ENCODE measurements at regions not wholly inside any gene's neighbourhood (a gene's known extent, or its start where the extent isn't known, plus 50 kb on each side); places are given as distances from the start of the nearest gene placed in this dataset.

DNA sequence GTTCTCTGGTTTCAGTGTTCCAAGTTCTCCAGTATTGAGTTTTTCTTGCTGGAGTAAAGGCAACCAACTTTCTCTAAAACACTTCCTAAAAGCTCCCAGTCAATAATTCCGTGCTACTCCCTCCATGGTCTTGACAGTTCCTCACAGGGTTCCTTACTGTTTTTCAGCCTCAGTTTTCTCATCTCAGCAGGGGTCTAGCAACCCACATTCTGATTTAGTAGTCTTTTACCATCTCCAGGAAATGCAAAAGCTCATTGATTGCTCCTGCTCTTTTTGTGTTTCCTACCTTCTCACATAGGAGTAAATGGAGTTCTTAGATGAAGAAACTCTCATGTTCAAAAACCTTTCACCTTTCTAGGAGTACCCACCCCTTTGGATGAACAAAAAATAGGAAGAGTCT is 978.8 kb upstream of the POU3F3 start:
- Histone ChIP-seq H3K36me3 (ENCODE audit: insufficient read depth, low read length) (no peaks in the 10 kb centered on the region), H3K27me3 (ENCODE audit: control insufficient read depth in 1 of 2, insufficient read depth in 2 of 2, low read length in 2 of 2) (no peaks in the 10 kb centered on the region), H3K4me1 (ENCODE audit: insufficient read depth, low read length) (no peaks in the 10 kb centered on the region), H3K27ac (ENCODE audit: low read depth, low read length) (no peak overlapping the region), H3K9me3 (ENCODE audit: low read length) (no peaks in the 10 kb centered on the region), H3K9ac (ENCODE audit: low read length) (no peak overlapping the region), H3K4me3 (ENCODE audit: low read depth in 1 of 2, low read length in 2 of 2) (no peak overlapping the region)

DNA sequence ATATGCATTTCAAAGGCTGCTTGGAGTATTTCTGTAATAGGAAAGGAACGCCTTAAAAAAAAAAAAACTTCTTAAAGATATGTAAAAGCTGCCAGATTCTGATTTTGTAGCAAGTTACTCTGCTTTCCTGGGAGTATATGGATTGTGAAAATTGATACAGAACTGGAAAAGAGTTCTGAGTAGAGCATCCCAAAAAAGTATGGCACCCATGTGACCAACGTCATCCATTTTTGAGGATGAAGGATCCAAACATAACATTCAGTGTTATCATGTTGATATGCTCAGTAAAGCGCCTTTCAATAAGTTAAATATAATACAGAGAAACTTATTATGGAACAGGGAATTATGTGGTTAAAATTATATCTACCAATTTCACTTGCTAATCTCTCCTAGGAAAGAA is 978.4 kb upstream of the POU3F3 start:
- Histone ChIP-seq H3K9me3 (ENCODE audit: low read length) (no peaks in the 10 kb centered on the region), H3K4me3 (ENCODE audit: low read depth in 1 of 2, low read length in 2 of 2) (no peak overlapping the region), H3K27ac (ENCODE audit: low read depth, low read length) (no peak overlapping the region), H3K27me3 (ENCODE audit: control insufficient read depth in 1 of 2, insufficient read depth in 2 of 2, low read length in 2 of 2) (no peaks in the 10 kb centered on the region), H3K36me3 (ENCODE audit: insufficient read depth, low read length) (no peaks in the 10 kb centered on the region), H3K4me1 (ENCODE audit: insufficient read depth, low read length) (no peaks in the 10 kb centered on the region), H3K9ac (ENCODE audit: low read length) (no peak overlapping the region)

DNA sequence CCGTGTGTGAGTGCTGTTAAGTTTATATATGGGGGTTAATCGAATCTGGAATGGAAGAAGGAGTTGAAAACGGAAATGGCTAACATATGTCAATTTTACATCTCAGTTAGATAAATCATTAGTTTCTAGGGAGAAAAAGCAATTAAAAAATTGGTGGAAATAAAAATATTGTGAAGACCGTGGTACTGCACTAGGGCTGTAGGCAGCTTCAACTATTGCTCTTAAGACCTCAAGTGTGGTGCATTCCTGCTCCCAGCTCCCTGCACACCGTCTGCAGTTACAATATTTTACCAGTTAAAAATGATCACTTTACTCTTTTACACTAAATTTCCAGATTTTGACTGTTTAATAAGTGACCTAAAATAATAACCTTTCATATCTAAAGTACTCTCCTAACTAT is 977.3 kb upstream of the POU3F3 start:
- no peaks in the 10 kb centered on the region for H3K36me3 ChIP-seq (ENCODE audit: insufficient read depth, low read length)
- no peak overlapping the region for H3K27ac ChIP-seq (ENCODE audit: low read depth, low read length)
- H3K9me3 ChIP-seq (ENCODE audit: low read length), result no peaks in the 10 kb centered on the region
- H3K4me1 ChIP-seq (ENCODE audit: insufficient read depth, low read length), result no peaks in the 10 kb centered on the region
- no peaks in the 10 kb centered on the region for H3K27me3 ChIP-seq (ENCODE audit: control insufficient read depth in 1 of 2, insufficient read depth in 2 of 2, low read length in 2 of 2)
- no peak overlapping the region for H3K9ac ChIP-seq (ENCODE audit: low read length)
- no peak overlapping the region for H3K4me3 ChIP-seq (ENCODE audit: low read depth in 1 of 2, low read length in 2 of 2)

DNA sequence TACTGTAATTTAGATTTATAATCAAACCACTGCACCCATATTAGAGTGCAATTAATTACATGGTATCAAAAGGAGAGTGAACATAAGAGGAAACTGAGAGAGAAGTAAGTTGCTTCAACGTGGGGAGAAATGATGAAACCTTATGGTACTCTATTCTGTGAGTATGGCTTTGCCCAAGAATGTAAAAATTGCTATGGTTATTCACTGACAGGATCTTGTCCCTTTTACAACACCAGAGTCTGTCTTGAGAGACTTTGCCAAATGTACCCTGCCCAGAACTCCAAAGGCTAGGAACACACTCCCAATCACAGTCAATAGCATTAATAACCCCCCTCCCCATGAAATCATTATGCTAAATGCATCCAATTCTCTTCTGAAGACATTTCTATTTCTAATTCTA is 974.8 kb upstream of the POU3F3 start:
- no peak overlapping the region for H3K4me3 ChIP-seq (ENCODE audit: low read depth in 1 of 2, low read length in 2 of 2)
- no peaks in the 10 kb centered on the region for H3K4me1 ChIP-seq (ENCODE audit: insufficient read depth, low read length)
- H3K27me3 ChIP-seq (ENCODE audit: control insufficient read depth in 1 of 2, insufficient read depth in 2 of 2, low read length in 2 of 2), result no peaks in the 10 kb centered on the region

DNA sequence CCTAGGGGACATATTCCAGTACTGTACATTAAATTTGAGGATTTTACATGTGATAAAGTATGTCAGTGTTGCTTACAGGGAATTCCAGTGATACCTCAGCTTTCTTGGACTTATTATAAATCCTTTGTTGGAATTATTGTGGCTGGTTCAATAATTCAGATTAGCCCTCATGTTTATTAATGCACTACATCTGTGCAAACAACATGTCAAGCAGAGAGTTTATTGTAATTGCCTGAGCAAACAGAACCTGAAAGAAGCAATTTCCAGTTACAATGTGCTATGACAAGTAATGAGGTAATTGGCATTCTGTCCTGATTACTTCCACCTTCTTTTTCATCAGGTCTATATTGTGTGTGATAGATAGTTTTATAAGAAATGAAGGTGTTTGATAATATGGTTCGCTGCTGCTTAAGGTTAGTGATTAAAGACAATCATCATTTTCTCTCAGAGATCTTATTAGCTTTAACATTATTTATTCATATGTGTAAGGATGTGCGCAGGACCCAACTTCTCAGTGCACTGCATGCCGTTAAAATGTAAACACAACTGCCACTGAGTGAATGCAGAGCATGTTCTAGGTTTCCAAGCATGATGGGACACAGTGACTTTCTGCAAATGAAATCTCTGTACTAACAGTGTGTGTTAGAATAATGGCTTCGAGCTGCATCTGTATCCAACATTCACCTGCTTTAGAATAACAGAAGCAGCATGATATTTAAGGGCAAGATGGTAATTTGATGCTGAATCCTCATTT is 973.7 kb upstream of the POU3F3 start:
- no peaks in the 10 kb centered on the region for H3K9me3 ChIP-seq (ENCODE audit: low read length)
- H3K27ac ChIP-seq (ENCODE audit: low read depth, low read length), result no peak overlapping the region
- no peaks in the 10 kb centered on the region for H3K36me3 ChIP-seq (ENCODE audit: insufficient read depth, low read length)
- no peak overlapping the region for H3K4me3 ChIP-seq (ENCODE audit: low read depth in 1 of 2, low read length in 2 of 2)
- H3K4me1 ChIP-seq (ENCODE audit: insufficient read depth, low read length), result no peaks in the 10 kb centered on the region
- H3K9ac ChIP-seq (ENCODE audit: low read length), result no peak overlapping the region
- no peaks in the 10 kb centered on the region for H3K27me3 ChIP-seq (ENCODE audit: control insufficient read depth in 1 of 2, insufficient read depth in 2 of 2, low read length in 2 of 2)

More for the DNA sequence above, 974.8 kb upstream of the POU3F3 start:
- Histone ChIP-seq H3K27ac (ENCODE audit: low read depth, low read length) (no peak overlapping the region), H3K9ac (ENCODE audit: low read length) (no peak overlapping the region), H3K9me3 (ENCODE audit: low read length) (no peaks in the 10 kb centered on the region), H3K36me3 (ENCODE audit: insufficient read depth, low read length) (no peaks in the 10 kb centered on the region)

DNA sequence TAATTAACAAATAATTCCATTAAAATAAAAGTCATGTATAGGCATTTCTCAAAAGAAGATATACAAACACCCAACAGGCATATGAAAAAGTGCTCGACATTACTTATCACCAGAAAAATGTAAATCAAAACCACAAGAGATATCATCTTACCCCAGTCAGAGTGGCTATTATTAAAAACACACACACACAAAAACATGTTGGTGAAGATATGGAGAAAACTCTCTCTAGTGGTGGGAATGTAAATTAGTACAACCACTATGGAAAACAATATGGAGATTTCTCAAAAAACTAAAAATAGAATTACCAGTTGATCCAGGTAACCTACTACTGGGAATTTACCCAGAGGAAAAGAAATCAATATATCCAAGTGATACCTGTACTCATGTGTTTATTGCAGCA is 966.3 kb upstream of the POU3F3 start:
- Histone ChIP-seq H3K4me3 (ENCODE audit: low read depth in 1 of 2, low read length in 2 of 2) (no peak overlapping the region), H3K36me3 (ENCODE audit: insufficient read depth, low read length) (no peaks in the 10 kb centered on the region), H3K4me1 (ENCODE audit: insufficient read depth, low read length) (no peaks in the 10 kb centered on the region), H3K27ac (ENCODE audit: low read depth, low read length) (no peak overlapping the region), H3K9ac (ENCODE audit: low read length) (no peak overlapping the region), H3K27me3 (ENCODE audit: control insufficient read depth in 1 of 2, insufficient read depth in 2 of 2, low read length in 2 of 2) (no peaks in the 10 kb centered on the region), H3K9me3 (ENCODE audit: low read length) (no peaks in the 10 kb centered on the region)

DNA sequence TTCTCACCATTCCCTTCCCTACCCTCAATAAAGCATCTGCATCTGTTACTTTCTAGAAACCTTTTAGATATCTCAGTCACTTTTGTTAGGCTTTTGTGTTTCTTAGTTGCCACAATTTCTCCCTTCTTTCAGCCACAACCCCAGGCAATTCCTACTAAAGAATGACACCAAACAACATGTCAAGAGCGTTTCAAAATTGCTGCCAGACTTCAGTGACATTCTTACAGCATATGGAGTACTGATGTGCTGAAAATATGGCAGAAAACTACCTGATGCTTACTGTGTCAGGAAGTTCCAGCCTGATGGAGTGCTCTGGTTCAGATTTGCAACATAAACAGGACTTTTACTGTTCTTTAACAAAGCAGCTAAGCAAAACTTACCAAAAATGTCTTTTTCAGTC is 957.7 kb upstream of the POU3F3 start:
- H3K9ac ChIP-seq (ENCODE audit: low read length), result no peak overlapping the region
- no peak overlapping the region for H3K4me3 ChIP-seq (ENCODE audit: low read depth in 1 of 2, low read length in 2 of 2)
- no peaks in the 10 kb centered on the region for H3K9me3 ChIP-seq (ENCODE audit: low read length)
- H3K27me3 ChIP-seq (ENCODE audit: control insufficient read depth in 1 of 2, insufficient read depth in 2 of 2, low read length in 2 of 2), result no peaks in the 10 kb centered on the region
- H3K36me3 ChIP-seq (ENCODE audit: insufficient read depth, low read length), result no peaks in the 10 kb centered on the region
- H3K4me1 ChIP-seq (ENCODE audit: insufficient read depth, low read length), result no peaks in the 10 kb centered on the region
- H3K27ac ChIP-seq (ENCODE audit: low read depth, low read length), result no peak overlapping the region

DNA sequence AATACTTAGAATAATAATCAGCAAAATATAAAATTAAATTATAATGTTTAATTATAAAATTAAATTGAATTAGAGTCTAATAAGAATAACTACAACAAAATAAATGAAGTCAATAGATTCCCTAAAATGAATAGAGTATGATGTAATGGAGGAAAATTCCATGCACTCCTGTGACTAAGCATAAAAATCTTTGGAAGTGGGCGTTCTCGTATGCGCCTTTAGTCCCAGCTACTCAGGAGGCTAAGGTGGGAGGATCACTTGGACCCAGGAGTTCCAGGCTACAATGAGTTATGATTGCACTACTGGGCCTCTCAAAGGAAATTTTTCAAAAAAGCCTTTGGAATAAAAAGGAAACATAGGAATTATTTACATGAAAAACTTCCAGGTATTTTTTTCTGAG is 955.4 kb upstream of the POU3F3 start:
- Histone ChIP-seq H3K9me3 (ENCODE audit: low read length) (no peaks in the 10 kb centered on the region), H3K27ac (ENCODE audit: low read depth, low read length) (no peak overlapping the region), H3K9ac (ENCODE audit: low read length) (no peak overlapping the region), H3K27me3 (ENCODE audit: control insufficient read depth in 1 of 2, insufficient read depth in 2 of 2, low read length in 2 of 2) (no peaks in the 10 kb centered on the region), H3K4me1 (ENCODE audit: insufficient read depth, low read length) (no peaks in the 10 kb centered on the region), H3K36me3 (ENCODE audit: insufficient read depth, low read length) (no peaks in the 10 kb centered on the region), H3K4me3 (ENCODE audit: low read depth in 1 of 2, low read length in 2 of 2) (no peak overlapping the region)

DNA sequence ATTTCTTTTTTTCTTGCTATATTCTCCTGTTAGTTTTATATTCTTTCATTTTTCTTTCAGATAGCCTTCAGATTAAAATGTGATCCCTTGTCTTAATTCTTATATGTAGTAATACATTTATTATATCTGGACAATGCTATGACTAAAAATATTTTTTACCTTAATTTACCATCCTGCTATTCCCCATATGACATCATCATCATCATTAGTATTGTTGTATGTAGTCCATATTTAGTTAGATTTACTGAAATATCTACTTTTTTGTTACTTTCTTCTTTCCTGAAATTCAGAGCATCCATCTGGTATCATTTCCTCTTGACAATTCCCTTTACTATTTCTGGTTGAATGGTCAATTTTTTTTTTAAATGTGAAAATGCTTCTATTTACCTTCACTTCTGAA is 951.6 kb upstream of the POU3F3 start:
- Histone ChIP-seq H3K27ac (ENCODE audit: low read depth, low read length) (no peak overlapping the region), H3K9me3 (ENCODE audit: low read length) (no peaks in the 10 kb centered on the region), H3K4me1 (ENCODE audit: insufficient read depth, low read length) (no peaks in the 10 kb centered on the region)

DNA sequence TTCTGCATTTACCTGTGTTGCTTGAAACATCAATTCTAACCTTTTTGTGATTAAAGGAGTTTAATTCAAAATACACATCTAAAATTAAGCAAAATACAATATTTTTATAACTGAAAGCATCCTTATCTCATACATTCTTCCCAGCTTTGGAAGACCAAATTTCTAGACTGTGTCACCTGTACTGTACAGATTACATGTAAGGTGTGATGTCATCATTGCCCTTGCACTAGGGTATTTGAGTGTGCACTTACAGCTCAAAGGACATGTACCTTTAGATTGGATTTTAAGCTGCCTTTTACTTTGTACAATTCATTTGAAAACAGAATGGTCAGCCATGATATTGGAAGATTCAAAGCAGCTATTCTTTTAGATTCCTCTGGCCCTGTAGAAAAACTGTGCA is 932.8 kb upstream of the POU3F3 start:
- no peaks in the 10 kb centered on the region for H3K9me3 ChIP-seq (ENCODE audit: low read length)
- H3K4me1 ChIP-seq (ENCODE audit: insufficient read depth, low read length), result no peaks in the 10 kb centered on the region
- H3K27ac ChIP-seq (ENCODE audit: low read depth, low read length), result no peak overlapping the region
- H3K36me3 ChIP-seq (ENCODE audit: insufficient read depth, low read length), result no peaks in the 10 kb centered on the region
- no peak overlapping the region for H3K4me3 ChIP-seq (ENCODE audit: low read depth in 1 of 2, low read length in 2 of 2)
- no peak overlapping the region for H3K9ac ChIP-seq (ENCODE audit: low read length)
- no peaks in the 10 kb centered on the region for H3K27me3 ChIP-seq (ENCODE audit: control insufficient read depth in 1 of 2, insufficient read depth in 2 of 2, low read length in 2 of 2)

More for the DNA sequence above, 951.6 kb upstream of the POU3F3 start:
- Histone ChIP-seq H3K27me3 (ENCODE audit: control insufficient read depth in 1 of 2, insufficient read depth in 2 of 2, low read length in 2 of 2) (no peaks in the 10 kb centered on the region), H3K36me3 (ENCODE audit: insufficient read depth, low read length) (no peaks in the 10 kb centered on the region), H3K4me3 (ENCODE audit: low read depth in 1 of 2, low read length in 2 of 2) (no peak overlapping the region), H3K9ac (ENCODE audit: low read length) (no peak overlapping the region)

DNA sequence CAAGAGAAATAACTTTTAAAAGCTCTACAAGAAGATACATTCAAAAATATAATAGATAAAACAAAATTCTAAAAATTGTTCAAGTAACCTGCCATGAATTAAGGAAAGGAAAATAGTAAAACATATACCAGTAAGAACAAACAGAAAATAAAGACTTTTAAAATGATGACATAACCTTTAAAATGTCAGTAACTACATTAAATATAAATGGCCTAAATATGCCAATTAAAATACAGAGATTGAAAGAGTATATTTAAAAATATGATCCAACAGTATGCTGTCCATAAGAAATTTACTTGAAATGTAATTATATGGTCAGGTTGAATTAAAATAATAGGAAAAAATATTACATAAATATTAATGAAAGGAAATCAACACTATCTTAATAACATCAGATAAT is 911.7 kb upstream of the POU3F3 start:
- Histone ChIP-seq H3K4me1 (ENCODE audit: insufficient read depth, low read length) (no peaks in the 10 kb centered on the region), H3K36me3 (ENCODE audit: insufficient read depth, low read length) (no peaks in the 10 kb centered on the region), H3K27me3 (ENCODE audit: control insufficient read depth in 1 of 2, insufficient read depth in 2 of 2, low read length in 2 of 2) (no peaks in the 10 kb centered on the region), H3K9ac (ENCODE audit: low read length) (no peak overlapping the region), H3K27ac (ENCODE audit: low read depth, low read length) (no peak overlapping the region), H3K4me3 (ENCODE audit: low read depth in 1 of 2, low read length in 2 of 2) (no peak overlapping the region), H3K9me3 (ENCODE audit: low read length) (no peaks in the 10 kb centered on the region)

DNA sequence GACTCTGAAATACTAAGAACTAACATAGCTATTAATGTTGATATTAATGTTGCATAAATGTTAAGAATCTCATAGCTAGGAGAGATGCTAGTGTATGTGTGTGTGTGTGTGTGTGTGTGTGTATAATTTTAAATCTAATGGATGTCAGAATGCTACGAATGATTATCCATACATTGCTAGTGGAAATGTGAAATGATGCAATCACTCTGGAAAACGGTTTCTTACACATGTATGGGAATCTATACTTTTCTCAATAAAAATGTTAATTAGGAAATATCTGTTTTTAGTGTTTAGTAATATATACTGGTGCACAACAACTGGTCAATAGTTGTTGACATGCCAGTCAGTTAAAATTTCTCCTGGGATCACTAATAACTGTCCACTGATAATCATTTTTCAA is 908.8 kb upstream of the POU3F3 start:
- H3K9ac ChIP-seq (ENCODE audit: low read length), result no peak overlapping the region
- H3K27me3 ChIP-seq (ENCODE audit: control insufficient read depth in 1 of 2, insufficient read depth in 2 of 2, low read length in 2 of 2), result no peaks in the 10 kb centered on the region
- no peaks in the 10 kb centered on the region for H3K4me1 ChIP-seq (ENCODE audit: insufficient read depth, low read length)
- no peaks in the 10 kb centered on the region for H3K9me3 ChIP-seq (ENCODE audit: low read length)
- H3K27ac ChIP-seq (ENCODE audit: low read depth, low read length), result no peak overlapping the region
- no peak overlapping the region for H3K4me3 ChIP-seq (ENCODE audit: low read depth in 1 of 2, low read length in 2 of 2)
- H3K36me3 ChIP-seq (ENCODE audit: insufficient read depth, low read length), result no peaks in the 10 kb centered on the region
